Urothelium cell line (cell line): ENCODE measurements at regions not wholly inside any gene's neighbourhood (a gene's known extent, or its start where the extent isn't known, plus 50 kb on each side); places are given as distances from the start of the nearest gene placed in this dataset.

ENCODE experiments used
- DNase-seq: peaks from one replicate; pipeline ENCODE4 v3.0.0; 2011; ENCODE audit warnings: low spot score, mixed read lengths
- FAIRE-seq: peaks from 2 replicates; lab custom pipeline; 2011; peaks lifted over from hg19 to GRCh38; lab: Jason Lieb, UNC

GRCh38 chr12:84745127-84745526, 167.5 kb downstream of the SLC6A15 start:
- no peak for DNase-seq
- FAIRE-seq: no peak

GRCh38 chr12:84741692-84742091, 170.9 kb downstream of the SLC6A15 start:
- FAIRE-seq: no peak
- DNase-seq: no peak

GRCh38 chr12:84741031-84741430, 171.6 kb downstream of the SLC6A15 start:
- no peak for DNase-seq
- no peak for FAIRE-seq

- DNase-seq (no peak), FAIRE-seq (no peak)
Observed at GRCh38 chr12:84740602-84741001, 172.0 kb downstream of the SLC6A15 start.

- no peak for FAIRE-seq
- no peak for DNase-seq
Observed at GRCh38 chr12:84738481-84738972, 174.1 kb downstream of the SLC6A15 start.

- DNase-seq (no peak), FAIRE-seq (no peak)
Observed at GRCh38 chr12:84732828-84733340, 179.7 kb downstream of the SLC6A15 start.

GRCh38 chr12:84730561-84731162, 181.9 kb downstream of the SLC6A15 start:
- FAIRE-seq: no peak
- no peak for DNase-seq

GRCh38 chr12:84727961-84728360, 184.6 kb downstream of the SLC6A15 start:
- DNase-seq (no peak), FAIRE-seq (no peak)

GRCh38 chr12:84726780-84727179, 185.8 kb downstream of the SLC6A15 start:
- FAIRE-seq (no peak), DNase-seq (no peak)

- no peak for FAIRE-seq
Observed at GRCh38 chr12:84723988-84724387, 188.6 kb downstream of the SLC6A15 start.

GRCh38 chr12:84719997-84720396, 192.6 kb downstream of the SLC6A15 start:
- DNase-seq: no peak
- FAIRE-seq: no peak

More at GRCh38 chr12:84723988-84724387, 188.6 kb downstream of the SLC6A15 start:
- no peak for DNase-seq

- FAIRE-seq: no peak
- DNase-seq: no peak
Observed at GRCh38 chr12:84718906-84719305, 193.7 kb downstream of the SLC6A15 start.

GRCh38 chr12:84712747-84713146, 199.9 kb downstream of the SLC6A15 start:
- FAIRE-seq (no peak), DNase-seq (no peak)

- DNase-seq (no peak), FAIRE-seq (no peak)
Observed at GRCh38 chr12:84706374-84706773, 206.2 kb downstream of the SLC6A15 start.

- DNase-seq: no peak
- FAIRE-seq: no peak
Observed at GRCh38 chr12:84704856-84705255, 207.7 kb downstream of the SLC6A15 start.

- FAIRE-seq: no peak
Observed at GRCh38 chr12:84702001-84702400, 210.6 kb downstream of the SLC6A15 start.

GRCh38 chr12:84701041-84701440, 211.6 kb downstream of the SLC6A15 start:
- no peak for FAIRE-seq
- DNase-seq: no peak

More at GRCh38 chr12:84702001-84702400, 210.6 kb downstream of the SLC6A15 start:
- DNase-seq: peak; percentile 0

- FAIRE-seq (no peak), DNase-seq (no peak)
Observed at GRCh38 chr12:84698576-84699333, 213.8 kb downstream of the SLC6A15 start.

GRCh38 chr12:84696908-84697540, 215.6 kb downstream of the SLC6A15 start:
- FAIRE-seq: no peak
- no peak for DNase-seq

GRCh38 chr12:84696281-84696680, 216.3 kb downstream of the SLC6A15 start:
- DNase-seq (no peak), FAIRE-seq (no peak)

- no peak for FAIRE-seq
- no peak for DNase-seq
Observed at GRCh38 chr12:84694116-84694515, 218.5 kb downstream of the SLC6A15 start.

- no peak for FAIRE-seq
- no peak for DNase-seq
Observed at GRCh38 chr12:84692071-84692470, 220.5 kb downstream of the SLC6A15 start.
